Endothelial cell of umbilical vein (primary cell): ENCODE measurements at regions not wholly inside any gene's neighbourhood (a gene's known extent, or its start where the extent isn't known, plus 50 kb on each side); places are given as distances from the start of the nearest gene placed in this dataset.

ENCODE experiments used
- BruUV-seq: library from RNA; stranded (reverse); fragments of 400-500 nt; replicated peaks from 2 replicates; lab custom pipeline; 2021; lab: Mats Ljungman, UMichigan
- CTCF ChIA-PET: fragments of 300-600, 350-600 bp; sonication (Branson Sonifier 250); formaldehyde crosslinking; loops from one replicate; lab custom pipeline; 2021; ENCODE audit warnings: antibody characterized with exemption, inconsistent platforms; lab: Charles Lee
- POLR2A ChIA-PET: fragments of 300-600, 350-600 bp; sonication (Branson Sonifier 250); formaldehyde crosslinking; loops from one replicate; lab custom pipeline; 2021; ENCODE audit warnings: antibody characterized with exemption, inconsistent platforms; lab: Charles Lee
- DNase-seq: peaks from one replicate; pipeline ENCODE4 v3.0.0-alpha.2; 2011; ENCODE audit warnings: low read depth, low spot score
- FAIRE-seq: peaks from 2 replicates; lab custom pipeline; 2011; peaks lifted over from hg19 to GRCh38; lab: Jason Lieb, UNC
- H2AFZ ChIP-seq: 2 replicates; pipeline ENCODE4 v1.6.0; 2012; ENCODE audit warnings: low read depth, low read length, control low read depth, inconsistent platforms
- H3K27ac ChIP-seq: 2 replicates; pipeline ENCODE4 v1.5.1; 2011; ENCODE audit warnings: low read depth, mild to moderate bottlenecking, control low read depth, low read length, moderate library complexity; ENCODE audit not compliant: insufficient read depth
- H3K27me3 ChIP-seq, 2 experiments: 2 replicates each; pipeline versions ENCODE4 v1.6.0 to v1.6.1; 2011; ENCODE audit warnings: low read length in 2 of 2, mixed read lengths in 1 of 2; ENCODE audit not compliant: control insufficient read depth in 2 of 2, insufficient read depth in 2 of 2
- H3K36me3 ChIP-seq, 2 experiments: 2 replicates in 1 of 2; 3 replicates in 1 of 2; pipeline ENCODE4 v1.5.1; 2011; ENCODE audit warnings: low read length in 2 of 2, mild to moderate bottlenecking in 1 of 2, moderate library complexity in 1 of 2; ENCODE audit not compliant: control insufficient read depth in 2 of 2, insufficient read depth in 2 of 2; ENCODE audit errors: extremely low read depth in 1 of 2
- H3K4me1 ChIP-seq: 3 replicates; pipeline ENCODE4 v1.5.1; 2011; ENCODE audit warnings: mild to moderate bottlenecking, low read length; ENCODE audit not compliant: control insufficient read depth, insufficient read depth; ENCODE audit errors: extremely low read depth
- H3K4me2 ChIP-seq: 2 replicates; pipeline ENCODE4 v1.6.1; 2011; ENCODE audit warnings: low read length, control low read depth, mixed read lengths; ENCODE audit not compliant: insufficient read depth
- H3K4me3 ChIP-seq, 3 experiments: fragments of 200-600 bp in 1 of 3; sonication (generic), shearing (Covaris generic) in 1 of 3; replicated peaks in 1 of 3; 2 replicates each; pipeline ENCODE4 v1.5.1; 2011 to 2016; ENCODE audit warnings: control low read depth in 3 of 3, low read length in 3 of 3, mild to moderate bottlenecking in 2 of 3, inconsistent platforms in 1 of 3, low read depth in 1 of 3, moderate library complexity in 1 of 3; ENCODE audit not compliant: insufficient read depth in 1 of 3
- H3K79me2 ChIP-seq: 2 replicates; pipeline ENCODE4 v1.6.0; 2012; ENCODE audit warnings: low read length, inconsistent platforms; ENCODE audit not compliant: control insufficient read depth, insufficient read depth
- H3K9ac ChIP-seq: replicated peaks from 2 replicates; pipeline ENCODE3; 2011; ENCODE audit warnings: low read length, control low read depth; ENCODE audit not compliant: insufficient read depth; ENCODE audit errors: extremely low read depth
- H3K9me1 ChIP-seq: replicated peaks from 3 replicates; pipeline ENCODE4 v1.6.0; 2011; ENCODE audit warnings: mild to moderate bottlenecking, low read length; ENCODE audit not compliant: control insufficient read depth, insufficient read depth; ENCODE audit errors: extremely low read depth
- H3K9me3 ChIP-seq: replicated peaks from 2 replicates; pipeline ENCODE4 v1.5.1; 2012; ENCODE audit warnings: low read length, inconsistent platforms; ENCODE audit not compliant: control insufficient read depth, insufficient read depth
- H4K20me1 ChIP-seq: replicated peaks from 2 replicates; pipeline ENCODE3; 2011; ENCODE audit warnings: mild to moderate bottlenecking, low read length; ENCODE audit not compliant: control insufficient read depth, insufficient read depth; ENCODE audit errors: extremely low read depth
- EZH2 ChIP-seq: IDR thresholded peaks from 2 replicates; pipeline ENCODE4 v1.6.1; 2012; ENCODE audit warnings: borderline replicate concordance, low read depth, mild to moderate bottlenecking, moderate library complexity, low read length, inconsistent platforms; ENCODE audit not compliant: severe bottlenecking
- FOS ChIP-seq: IDR thresholded peaks from 2 replicates; pipeline ENCODE4 v1.6.1; 2011; ENCODE audit warnings: mild to moderate bottlenecking, low read length, moderate library complexity, borderline replicate concordance; ENCODE audit not compliant: insufficient read depth
- GATA2 ChIP-seq: IDR thresholded peaks from 2 replicates; pipeline ENCODE4 v1.7.0; 2011; ENCODE audit warnings: low read depth, mild to moderate bottlenecking, moderate library complexity, mixed read lengths, low read length; ENCODE audit not compliant: insufficient read length, insufficient read depth
- JUN ChIP-seq: IDR thresholded peaks from 2 replicates; pipeline ENCODE4 v1.6.1; 2011; ENCODE audit warnings: borderline replicate concordance, low read depth; ENCODE audit not compliant: insufficient read length, insufficient read depth
- MAX ChIP-seq: IDR thresholded peaks from 2 replicates; pipeline ENCODE4 v1.6.1; 2011; ENCODE audit not compliant: insufficient read depth, insufficient read length
- MYC ChIP-seq: IDR thresholded peaks from one replicate; pipeline ENCODE4 v1.6.1; 2011; ENCODE audit warnings: mild to moderate bottlenecking, low read depth, low read length
- POLR2A ChIP-seq: IDR thresholded peaks from 2 replicates; pipeline ENCODE4 v1.6.1; 2012; ENCODE audit warnings: low read depth, mild to moderate bottlenecking, control low read depth, low read length
- POLR2AphosphoS5 ChIP-seq: IDR thresholded peaks from 2 replicates; pipeline ENCODE4 v1.6.1; 2012; ENCODE audit warnings: low read depth, mild to moderate bottlenecking, control low read depth, low read length, moderate library complexity; ENCODE audit not compliant: insufficient read depth
- dilution Hi-C: fragments of 300-500 bp; cut with MboI; formaldehyde crosslinking; loops from one replicate; pipeline ENCODE4 v1.15.0; 2019; ENCODE audit warnings: low sequenced_read_pairs; ENCODE audit not compliant: extremely low pct_ligation_motif_present
- intact Hi-C: fragments of 100-400 bp; cut with micrococcal nuclease; formaldehyde crosslinking; loops from one replicate; pipeline ENCODE4 v1.10.0; 2022

DNA sequence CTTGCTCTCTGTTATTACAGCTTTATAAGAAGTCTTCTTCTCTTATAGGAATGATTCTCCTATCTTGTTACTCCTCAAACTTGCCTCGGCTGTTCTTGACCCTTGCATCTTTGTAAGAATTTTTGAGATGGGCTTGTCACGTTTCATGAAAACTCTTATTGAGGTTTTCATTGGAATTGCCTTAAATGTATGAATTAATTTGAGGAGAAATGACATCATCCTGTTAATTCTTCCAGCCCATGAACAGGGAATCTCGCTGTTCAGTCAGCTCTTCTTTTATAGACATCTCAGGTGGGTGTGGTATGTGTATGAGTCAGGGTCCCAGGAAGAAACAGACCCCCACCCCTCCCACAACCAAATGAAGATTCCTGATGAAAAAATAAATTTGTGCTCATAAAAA, 107.1 kb upstream of the MYL2 start:
- H3K4me2 ChIP-seq, result no peak overlapping the region
- no peak for DNase-seq
- BruUV-seq, result no TSS peak
- H3K27me3 ChIP-seq, result peaks cover 23 to 32% of the 10 kb centered on the region in 2 experiments
- POLR2A ChIA-PET, result no interaction called here
- H3K36me3 ChIP-seq, result no peaks in the 10 kb centered on the region
- no peak overlapping the region for H2AFZ ChIP-seq
- H4K20me1 ChIP-seq, result no peaks in the 10 kb centered on the region
- H3K9me3 ChIP-seq, result no peaks in the 10 kb centered on the region
- dilution Hi-C loops (no loop called here), intact Hi-C loops (no loop called here)
- no peak overlapping the region for H3K9ac ChIP-seq
- CTCF ChIA-PET, result interaction anchor here (0.9 to 3.4 kb wide), 3 partner anchors 271 to 288 kb away, joined by 3 to 19 read pairs (median 3); no protein-coding TSS in a partner anchor
- no peak for TF ChIP-seq GATA2
- no peak for TF ChIP-seq POLR2AphosphoS5
- no peak for TF ChIP-seq EZH2
- TF ChIP-seq JUN, result no peak
- no peak for TF ChIP-seq POLR2A
- TF ChIP-seq MAX, result no peak
- TF ChIP-seq FOS, result no peak
- H3K9me1 ChIP-seq, result no peaks in the 10 kb centered on the region
- no peak for FAIRE-seq
- H3K27ac ChIP-seq, result no peak overlapping the region
- no peaks in the 10 kb centered on the region for H3K4me1 ChIP-seq
- no peak overlapping the region for H3K4me3 ChIP-seq
- H3K79me2 ChIP-seq, result no peaks in the 10 kb centered on the region

GRCh38 chr12:111025792-111026430, 105.5 kb upstream of the MYL2 start:
- Histone ChIP-seq H3K4me3 (no peak overlapping the region), H3K9ac (no peak overlapping the region), H3K27ac (no peak overlapping the region), H3K79me2 (no peaks in the 10 kb centered on the region), H4K20me1 (no peaks in the 10 kb centered on the region), H3K9me3 (no peaks in the 10 kb centered on the region), H2AFZ (no peak overlapping the region), H3K4me1 (no peaks in the 10 kb centered on the region), H3K36me3 (no peaks in the 10 kb centered on the region), H3K9me1 (no peaks in the 10 kb centered on the region), H3K27me3 (peaks cover 12 to 18% of the 10 kb centered on the region in 2 experiments), H3K4me2 (no peak overlapping the region)
- ChIA-PET CTCF (interaction anchor here (0.8 to 3.4 kb wide), 7 partner anchors 10 to 289 kb away, joined by 3 to 19 read pairs (median 4); no protein-coding TSS in a partner anchor), POLR2A (no interaction called here)
- BruUV-seq, result no TSS peak
- intact Hi-C loops, result loop anchor here (2.0 kb wide), 1 partner anchor 131 kb away; no protein-coding TSS in a partner anchor
- dilution Hi-C loops, result no loop called here
- FAIRE-seq (no peak), DNase-seq (no peak)
- TF ChIP-seq JUN (no peak), MYC (no peak), POLR2AphosphoS5 (no peak), POLR2A (no peak)
